Activated CD4-positive, alpha-beta memory T cell treated with anti-CD3 and anti-CD28 coated beads for 36 hours (primary cell): ENCODE measurements at regions not wholly inside any gene's neighbourhood (a gene's known extent, or its start where the extent isn't known, plus 50 kb on each side); places are given as distances from the start of the nearest gene placed in this dataset.
"Not testable (repeated sequence)": the region's sequence is repeated elsewhere in the genome, so short reads cannot be mapped to it uniquely, and the experiment has no call there.

ENCODE experiments used
- CTCF ChIA-PET: fragments of 350-600 bp; sonication (Branson Sonifier 250); formaldehyde crosslinking; loops from one replicate; lab custom pipeline; 2021; ENCODE audit warnings: antibody characterized with exemption, inconsistent platforms; lab: Charles Lee
- POLR2A ChIA-PET: fragments of 350-600 bp; sonication (Branson Sonifier 250); formaldehyde crosslinking; loops from one replicate; lab custom pipeline; 2021; ENCODE audit warnings: antibody characterized with exemption; lab: Charles Lee
- DNase-seq: peaks from one replicate; pipeline ENCODE4 v3.0.0-alpha.2; 2020
- H3K27ac Mint-ChIP-seq: one replicate; pipeline ENCODE4 v1.8.0; 2021; ENCODE audit warnings: mixed read lengths
- H3K27me3 Mint-ChIP-seq: one replicate; pipeline ENCODE4 v1.8.0; 2021; ENCODE audit warnings: mixed read lengths
- H3K36me3 Mint-ChIP-seq: one replicate; pipeline ENCODE4 v1.8.0; 2021; ENCODE audit warnings: mixed read lengths
- H3K4me1 Mint-ChIP-seq: one replicate; pipeline ENCODE4 v1.8.0; 2021; ENCODE audit warnings: low read depth, mixed read lengths
- H3K4me3 Mint-ChIP-seq: one replicate; pipeline ENCODE4 v1.8.0; 2021; ENCODE audit warnings: mild to moderate bottlenecking, mixed read lengths
- H3K9me3 Mint-ChIP-seq: one replicate; pipeline ENCODE4 v1.8.0; 2021; ENCODE audit warnings: mixed read lengths
- intact Hi-C: fragments of 100-400 bp; cut with micrococcal nuclease; formaldehyde crosslinking; loops from one replicate; pipeline ENCODE4 v1.15.1; 2023

GRCh38 chr2:126952216-126952615, 53.5 kb downstream of the TEX51 start:
- ChIA-PET CTCF (no interaction called here), POLR2A (no interaction called here)
- Mint-ChIP-seq H3K4me3 (no peak overlapping the region), H3K4me1 (no peaks in the 10 kb centered on the region), H3K27ac (no peak overlapping the region), H3K36me3 (no peaks in the 10 kb centered on the region), H3K27me3 (peaks cover 15% of the 10 kb centered on the region), H3K9me3 (no peaks in the 10 kb centered on the region)
- no peak for DNase-seq
- intact Hi-C loops = no loop called here

DNA sequence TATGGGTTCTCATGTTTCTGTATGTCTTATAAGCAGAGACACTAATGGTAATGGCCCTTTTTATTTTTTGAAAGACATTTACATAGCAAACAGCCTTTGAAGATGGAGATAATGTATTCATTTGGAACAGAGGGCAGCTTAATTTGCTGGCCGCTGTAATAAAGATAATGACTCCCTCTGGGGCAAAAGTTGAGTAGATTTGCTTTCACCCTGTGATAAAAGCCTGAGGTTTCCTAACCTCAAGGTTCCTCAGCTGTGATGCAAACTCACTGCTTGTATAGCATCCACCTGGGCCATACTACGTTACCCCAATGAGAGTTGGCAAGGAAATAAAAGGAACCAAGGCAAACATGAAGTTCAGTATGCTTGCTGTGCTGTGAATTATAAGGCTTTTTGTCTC, 54.8 kb downstream of the TEX51 start:
- Mint-ChIP-seq H3K27me3 (peaks cover 15% of the 10 kb centered on the region), H3K9me3 (no peaks in the 10 kb centered on the region), H3K4me1 (no peaks in the 10 kb centered on the region), H3K27ac (no peak overlapping the region), H3K4me3 (no peak overlapping the region), H3K36me3 (no peaks in the 10 kb centered on the region)
- ChIA-PET POLR2A (no interaction called here), CTCF (no interaction called here)
- intact Hi-C loops = no loop called here
- DNase-seq = no peak

DNA sequence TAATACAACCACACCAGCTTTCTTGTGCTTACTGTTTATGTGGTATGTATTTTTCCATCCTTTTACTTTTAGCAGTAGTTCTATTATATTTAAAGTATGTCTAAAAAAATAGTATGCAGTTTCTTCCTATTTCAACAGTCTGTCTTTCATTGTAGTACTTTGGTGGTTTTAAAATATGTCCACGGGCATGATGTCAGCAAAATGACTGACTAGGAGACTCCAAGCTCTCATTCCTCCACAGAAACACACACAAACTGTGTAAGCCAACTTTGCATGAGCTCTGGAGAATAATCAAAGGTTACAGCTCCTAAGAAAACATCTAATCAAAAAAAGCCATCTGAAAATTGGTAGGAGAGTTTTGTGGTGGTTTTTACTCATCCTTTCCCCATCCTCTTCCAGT, 56.1 kb downstream of the TEX51 start:
- POLR2A ChIA-PET = no interaction called here
- Mint-ChIP-seq H3K4me3 (no peak overlapping the region), H3K36me3 (no peaks in the 10 kb centered on the region), H3K27ac (no peak overlapping the region), H3K27me3 (peaks cover 15% of the 10 kb centered on the region), H3K9me3 (peaks cover 2% of the 10 kb centered on the region), H3K4me1 (no peaks in the 10 kb centered on the region)
- no peak for DNase-seq
- intact Hi-C loops = no loop called here
- CTCF ChIA-PET = interaction anchor here (0.7 to 1.2 kb wide), 2 partner anchors 17 to 117 kb away, joined by 3 to 8 read pairs; no protein-coding TSS in a partner anchor

DNA sequence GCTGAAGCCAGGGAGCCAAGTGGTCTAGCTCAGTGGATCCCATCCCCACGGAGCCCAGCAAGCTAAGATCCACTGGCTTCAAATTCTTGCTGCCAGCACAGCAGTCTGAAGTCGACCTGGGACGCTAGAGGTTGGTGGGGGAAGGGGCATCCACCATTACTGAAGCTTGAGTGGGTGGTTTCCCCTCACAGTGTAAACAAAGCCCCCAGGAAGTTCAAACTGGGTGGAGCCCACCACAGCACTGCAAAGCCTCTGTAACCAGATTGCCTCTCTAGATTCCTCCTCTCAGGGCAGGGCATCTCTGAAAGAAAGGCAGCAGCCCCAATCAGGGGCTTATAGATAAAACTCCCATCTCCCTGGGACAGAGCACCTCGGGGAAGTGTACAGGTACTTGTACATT, 58.1 kb downstream of the TEX51 start:
- POLR2A ChIA-PET, H3K27ac Mint-ChIP-seq, H3K36me3 Mint-ChIP-seq, H3K4me3 Mint-ChIP-seq, H3K4me1 Mint-ChIP-seq, intact Hi-C loops, H3K9me3 Mint-ChIP-seq, DNase-seq: not testable (repeated sequence)
- peaks cover 24% of the 10 kb centered on the region for H3K27me3 Mint-ChIP-seq
- CTCF ChIA-PET = interaction anchor here (1.5 kb wide), 1 partner anchor 15 kb away, joined by 5 read pairs; no protein-coding TSS in a partner anchor

DNA sequence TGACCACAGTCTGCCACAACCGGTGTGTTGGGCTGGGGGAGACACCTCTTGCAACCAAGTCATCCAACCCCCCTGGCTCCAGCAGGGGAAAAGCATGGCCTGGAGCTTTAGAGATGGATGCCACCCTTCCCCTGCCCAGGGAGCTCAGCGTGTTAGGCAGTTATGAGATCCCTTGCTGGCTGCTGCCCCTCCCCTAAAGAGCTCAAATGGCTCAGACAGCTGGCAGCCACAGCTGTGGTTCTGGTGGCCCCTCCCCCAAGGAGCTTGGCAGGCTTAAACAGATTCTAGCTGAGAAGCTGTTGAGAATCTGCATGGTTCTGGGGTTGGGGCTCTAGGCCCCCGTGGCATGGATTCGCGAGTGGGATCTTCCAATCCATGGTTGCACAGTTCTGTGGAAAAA, 64.7 kb downstream of the TEX51 start:
- Mint-ChIP-seq H3K4me3 (no peak overlapping the region), H3K27me3 (peaks cover 31% of the 10 kb centered on the region), H3K9me3 (peaks cover 7% of the 10 kb centered on the region), H3K36me3 (no peaks in the 10 kb centered on the region), H3K27ac (no peak overlapping the region), H3K4me1 (no peaks in the 10 kb centered on the region)
- intact Hi-C loops = no loop called here
- DNase-seq = no peak
- ChIA-PET CTCF (interaction anchor here (1.2 kb wide), 1 partner anchor 9 kb away, joined by 6 read pairs; no protein-coding TSS in a partner anchor), POLR2A (no interaction called here)

GRCh38 chr2:126966601-126967000, 67.9 kb downstream of the TEX51 start:
- no peak overlapping the region for H3K27ac Mint-ChIP-seq
- POLR2A ChIA-PET = no interaction called here
- no peaks in the 10 kb centered on the region for H3K9me3 Mint-ChIP-seq
- intact Hi-C loops = no loop called here
- CTCF ChIA-PET = no interaction called here
- H3K36me3 Mint-ChIP-seq = no peaks in the 10 kb centered on the region
- H3K4me1 Mint-ChIP-seq = no peaks in the 10 kb centered on the region
- H3K27me3 Mint-ChIP-seq = peaks cover 35% of the 10 kb centered on the region
- DNase-seq = no peak
- H3K4me3 Mint-ChIP-seq = no peak overlapping the region

DNA sequence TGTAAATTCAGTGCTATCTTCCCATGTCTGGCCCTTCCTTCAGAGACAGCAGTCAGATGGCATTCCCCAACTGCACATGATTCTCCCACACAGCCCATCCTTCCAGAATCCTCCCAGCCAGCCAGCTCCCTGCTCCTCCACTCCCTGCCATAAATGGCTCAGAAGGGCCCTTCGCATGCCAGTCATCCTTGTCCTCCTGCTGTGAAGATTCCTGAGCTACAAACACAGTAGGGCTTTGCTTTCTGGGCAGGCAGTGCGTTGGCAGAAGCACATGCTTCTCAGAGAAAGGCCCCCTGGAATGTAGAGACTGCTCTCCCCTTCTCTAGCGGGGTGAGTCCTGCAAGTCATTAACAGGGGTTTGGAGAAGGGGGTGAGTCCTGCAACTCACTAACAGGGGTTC, 71.9 kb downstream of the TEX51 start:
- H3K27me3 Mint-ChIP-seq = peaks cover 40% of the 10 kb centered on the region

GRCh38 chr2:126971162-126971480, 72.4 kb downstream of the TEX51 start:
- ChIA-PET POLR2A (no interaction called here), CTCF (interaction anchor here (0.9 to 2.1 kb wide), 11 partner anchors 10 to 725 kb away, joined by 3 to 17 read pairs (median 5); no protein-coding TSS in a partner anchor)
- Mint-ChIP-seq H3K27ac (no peak overlapping the region), H3K4me3 (no peak overlapping the region), H3K9me3 (no peaks in the 10 kb centered on the region), H3K4me1 (no peaks in the 10 kb centered on the region), H3K36me3 (no peaks in the 10 kb centered on the region), H3K27me3 (peaks cover 39% of the 10 kb centered on the region)
- intact Hi-C loops = loop anchor here (10.0 kb wide), 1 partner anchor 726 kb away; no protein-coding TSS in a partner anchor
- no peak for DNase-seq

More for the DNA sequence above, 71.9 kb downstream of the TEX51 start:
- DNase-seq = no peak
- H3K4me3 Mint-ChIP-seq = no peak overlapping the region
- CTCF ChIA-PET = interaction anchor here (1.3 to 2.1 kb wide), 4 partner anchors 170 to 725 kb away, joined by 3 to 17 read pairs (median 5); no protein-coding TSS in a partner anchor
- H3K27ac Mint-ChIP-seq = no peak overlapping the region
- H3K4me1 Mint-ChIP-seq = no peaks in the 10 kb centered on the region
- H3K36me3 Mint-ChIP-seq = no peaks in the 10 kb centered on the region
- H3K9me3 Mint-ChIP-seq = no peaks in the 10 kb centered on the region
- intact Hi-C loops = loop anchor here (10.0 kb wide), 1 partner anchor 726 kb away; no protein-coding TSS in a partner anchor
- POLR2A ChIA-PET = no interaction called here

DNA sequence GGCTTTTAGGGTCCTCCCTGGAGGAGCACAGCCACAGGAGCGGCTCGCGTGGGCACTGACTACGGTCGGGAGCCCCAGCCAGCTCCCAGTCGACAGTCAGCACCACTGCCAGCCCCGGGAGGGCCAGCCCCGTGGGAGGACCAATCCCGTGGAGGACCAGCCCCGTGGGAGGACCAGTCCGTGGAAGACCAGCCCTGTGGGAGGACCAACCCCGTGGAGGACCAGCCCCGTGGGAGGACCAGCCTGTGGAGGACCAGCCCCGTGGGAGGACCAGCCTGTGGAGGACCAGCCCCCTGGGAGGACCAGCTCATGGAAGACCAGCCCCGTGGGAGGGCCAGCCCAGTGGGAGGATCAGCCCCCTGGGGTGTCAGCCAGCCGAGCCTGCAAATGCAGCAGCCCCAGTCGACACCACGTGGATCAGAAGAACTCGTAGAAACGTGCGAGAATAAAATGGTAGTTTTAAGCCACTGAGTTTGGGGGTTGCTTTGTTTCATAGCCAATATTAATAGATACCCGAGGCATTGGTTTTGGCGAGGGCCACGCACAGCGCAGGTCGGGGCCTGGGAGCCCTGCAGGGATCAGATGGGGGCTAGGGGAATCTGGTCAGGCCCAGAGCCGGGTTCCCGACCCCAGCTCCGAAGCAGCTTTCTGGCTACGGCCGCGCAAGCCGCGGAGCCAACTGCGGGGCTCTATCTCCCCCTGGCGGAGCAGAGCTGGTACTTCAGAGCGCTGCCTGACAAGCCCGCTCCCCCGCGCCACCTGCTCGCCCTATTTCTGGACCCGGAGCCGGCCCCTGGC, 73.0 kb downstream of the TEX51 start:
- Mint-ChIP-seq H3K4me1 (no peaks in the 10 kb centered on the region), H3K27me3 (peaks cover 37% of the 10 kb centered on the region), H3K27ac (no peak overlapping the region), H3K36me3 (no peaks in the 10 kb centered on the region), H3K9me3 (no peaks in the 10 kb centered on the region), H3K4me3 (peak overlapping the region; percentile 46)
- ChIA-PET POLR2A (no interaction called here), CTCF (interaction anchor here (0.6 to 2.1 kb wide), 41 partner anchors 8 to 1455 kb away, joined by 3 to 17 read pairs (median 4); no protein-coding TSS in a partner anchor)
- DNase-seq = peak; percentile 75
- intact Hi-C loops = loop anchor here (10.0 kb wide), 1 partner anchor 727 kb away; no protein-coding TSS in a partner anchor

GRCh38 chr2:126972279-126972626, 73.6 kb downstream of the TEX51 start:
- Mint-ChIP-seq H3K27ac (no peak overlapping the region), H3K27me3 (peaks cover 32% of the 10 kb centered on the region), H3K4me3 (no peak overlapping the region), H3K9me3 (no peaks in the 10 kb centered on the region), H3K36me3 (no peaks in the 10 kb centered on the region), H3K4me1 (no peaks in the 10 kb centered on the region)
- ChIA-PET POLR2A (no interaction called here), CTCF (interaction anchor here (0.7 to 2.1 kb wide), 38 partner anchors 9 to 1456 kb away, joined by 3 to 17 read pairs (median 4); no protein-coding TSS in a partner anchor)
- DNase-seq = no peak
- intact Hi-C loops = loop anchor here (10.0 kb wide), 1 partner anchor 727 kb away; no protein-coding TSS in a partner anchor

DNA sequence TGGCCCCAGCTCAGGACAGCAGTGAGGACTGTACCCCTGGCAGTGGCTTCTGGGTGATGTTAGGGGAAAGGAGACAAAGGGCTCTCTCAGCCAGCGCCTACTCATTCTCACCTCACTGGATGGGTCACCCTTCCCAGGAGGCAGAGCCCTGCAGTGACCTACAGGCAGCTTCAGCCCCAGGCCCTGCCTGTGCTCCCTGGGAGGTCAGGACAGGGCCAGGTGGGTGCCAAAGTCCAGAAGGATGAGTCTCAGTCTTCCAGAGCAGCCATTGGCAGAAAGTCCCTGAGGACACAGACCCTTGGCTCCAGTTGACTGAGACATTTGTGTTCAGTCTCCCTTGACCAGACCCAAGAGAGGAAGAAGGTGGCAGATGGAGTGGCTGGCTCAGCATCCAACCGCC, 75.1 kb downstream of the TEX51 start:
- ChIA-PET POLR2A (no interaction called here), CTCF (no interaction called here)
- H3K9me3 Mint-ChIP-seq = no peaks in the 10 kb centered on the region
- peaks cover 26% of the 10 kb centered on the region for H3K27me3 Mint-ChIP-seq
- no peaks in the 10 kb centered on the region for H3K4me1 Mint-ChIP-seq
- no peaks in the 10 kb centered on the region for H3K36me3 Mint-ChIP-seq
- intact Hi-C loops = loop anchor here (10.0 kb wide), 1 partner anchor 729 kb away; no protein-coding TSS in a partner anchor
- H3K27ac Mint-ChIP-seq = no peak overlapping the region
- no peak for DNase-seq
- no peak overlapping the region for H3K4me3 Mint-ChIP-seq

DNA sequence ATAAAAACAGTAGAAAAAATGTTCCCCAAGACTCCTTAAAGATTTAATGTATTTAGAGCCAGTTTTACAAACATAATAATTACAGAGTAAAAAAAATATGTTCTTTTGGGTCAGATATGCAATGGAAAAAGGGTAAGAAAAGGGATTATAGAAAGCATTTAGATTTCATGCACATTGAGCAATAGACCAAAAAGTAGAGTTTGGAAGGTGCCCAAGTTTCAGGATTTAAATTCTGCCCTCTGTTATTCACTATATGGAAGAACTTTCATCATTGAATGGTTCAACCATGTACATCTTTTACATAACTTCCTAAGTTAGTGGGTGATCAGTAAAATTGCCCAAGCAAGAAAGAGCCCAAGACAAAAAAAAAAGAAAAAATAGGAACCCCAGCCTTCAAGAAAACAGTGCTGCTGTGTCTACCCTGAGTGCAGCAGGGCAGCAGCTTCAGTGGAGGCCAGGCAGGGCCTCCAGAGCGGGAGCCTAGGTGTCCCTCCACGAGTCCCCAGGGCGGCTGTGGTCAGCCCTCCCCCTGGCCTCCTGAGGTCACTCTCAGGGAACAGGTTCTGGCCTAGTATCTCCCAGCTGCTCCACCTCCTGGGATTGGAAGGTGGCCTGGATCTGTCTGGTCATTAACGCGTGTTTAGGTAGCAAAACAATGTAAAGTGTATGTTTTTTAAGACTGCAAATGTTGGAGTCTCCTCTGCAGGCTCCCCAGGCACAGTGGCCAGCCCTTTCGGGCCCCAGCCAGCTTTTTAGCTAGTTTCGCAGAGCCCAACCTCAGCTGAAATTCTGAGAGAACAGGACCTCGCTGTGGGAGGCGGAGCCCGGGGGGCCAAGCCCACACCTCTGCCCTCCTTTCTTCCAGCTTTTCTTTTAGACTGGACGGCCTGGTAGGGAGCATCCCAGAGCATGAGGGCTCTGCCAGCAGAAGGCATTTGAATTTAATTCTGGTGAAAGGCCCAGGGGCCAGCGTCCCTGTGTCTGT, 77.3 kb downstream of the TEX51 start:
- intact Hi-C loops = loop anchor here (10.0 kb wide), 1 partner anchor 731 kb away; no protein-coding TSS in a partner anchor
- H3K9me3 Mint-ChIP-seq = no peaks in the 10 kb centered on the region
- CTCF ChIA-PET = no interaction called here

More for the DNA sequence above, 77.3 kb downstream of the TEX51 start:
- no peak overlapping the region for H3K4me3 Mint-ChIP-seq
- H3K36me3 Mint-ChIP-seq = no peaks in the 10 kb centered on the region
- peaks cover 12% of the 10 kb centered on the region for H3K27me3 Mint-ChIP-seq
- no peak overlapping the region for H3K27ac Mint-ChIP-seq
- H3K4me1 Mint-ChIP-seq = no peaks in the 10 kb centered on the region
- DNase-seq = no peak
- POLR2A ChIA-PET = no interaction called here
